K562 (cell line): ENCODE measurements at regions not wholly inside any gene's neighbourhood (a gene's known extent, or its start where the extent isn't known, plus 50 kb on each side); places are given as distances from the start of the nearest gene placed in this dataset.

Experiments used
- ATAC-seq: fragments of 200-7000 bp; cut with Tn5 transposase; 3 replicates; pipeline ENCODE4 v1.9.1; 2020; ENCODE audit warnings: moderate library complexity
- BruUV-seq: library from RNA; stranded (reverse); fragments of 400-500 nt; replicated peaks from 2 replicates; lab custom pipeline; 2021; lab: Mats Ljungman, UMichigan
- CTCF ChIA-PET: fragments of 300-600 bp; formaldehyde crosslinking; extraction: SDS; loops from one replicate; lab custom pipeline; 2021; ENCODE audit warnings: low intra/inter-chr PET ratio; lab: Yijun Ruan, JAX
- POLR2A ChIA-PET: fragments of 300-600, 350-650 bp; sonication (Branson Sonifier 250); formaldehyde crosslinking; extraction: SDS; loops from one replicate; lab custom pipeline; 2021; ENCODE audit warnings: antibody characterized with exemption, inconsistent platforms; lab: Yijun Ruan, JAX
- DNase-seq, 4 experiments: peaks; one replicate each; pipeline versions ENCODE4 v3.0.0 to v3.0.0-alpha.2; 2011 to 2018; ENCODE audit warnings: low spot score in 3 of 4, mixed read lengths in 3 of 4; ENCODE audit errors: extremely low read depth in 1 of 4
- FAIRE-seq: peaks from 2 replicates; lab custom pipeline; 2011; peaks lifted over from hg19 to GRCh38; lab: Jason Lieb, UNC
- H2AFZ ChIP-seq: 2 replicates; pipeline ENCODE4 v1.6.0; 2011; ENCODE audit warnings: low read depth, low read length, control low read depth, inconsistent platforms
- H3K27ac ChIP-seq: fragments of 200-600 bp; 3 replicates; pipeline ENCODE4 v1.8.0; 2011; ENCODE audit warnings: low read depth, mild to moderate bottlenecking, control low read depth, inconsistent platforms, low read length, moderate library complexity, mixed read lengths; ENCODE audit errors: extremely low read depth
- H3K27me3 ChIP-seq, 2 experiments: fragments of 300-600 bp in 1 of 2; 2 replicates in 1 of 2; 3 replicates in 1 of 2; pipeline versions ENCODE4 v1.6.0 to v1.8.0; 2011; ENCODE audit warnings: inconsistent platforms in 2 of 2, low read length in 2 of 2, mild to moderate bottlenecking in 1 of 2, mixed read lengths in 1 of 2, moderate library complexity in 1 of 2; ENCODE audit not compliant: control insufficient read depth in 2 of 2, insufficient read depth in 2 of 2
- H3K36me3 ChIP-seq: fragments of 300-600 bp; 3 replicates; pipeline ENCODE4 v1.8.0; 2011; ENCODE audit warnings: mild to moderate bottlenecking, low read length, inconsistent platforms; ENCODE audit not compliant: control insufficient read depth, insufficient read depth
- H3K4me1 ChIP-seq, 2 experiments: fragments of 200-600 bp in 1 of 2; replicated peaks in 1 of 2; 2 replicates in 1 of 2; 3 replicates in 1 of 2; pipeline versions ENCODE4 v1.5.1 to v1.8.0; 2011; ENCODE audit warnings: inconsistent platforms in 2 of 2, low read length in 2 of 2, mild to moderate bottlenecking in 1 of 2, mixed read lengths in 1 of 2, moderate library complexity in 1 of 2; ENCODE audit not compliant: control insufficient read depth in 2 of 2, insufficient read depth in 2 of 2
- H3K4me2 ChIP-seq: 2 replicates; pipeline ENCODE4 v1.6.1; 2011; ENCODE audit warnings: low read length, control low read depth, inconsistent platforms, mixed read lengths; ENCODE audit not compliant: insufficient read depth
- H3K4me3 ChIP-seq: fragments of 200-600 bp; sonication (generic), shearing (Covaris generic); 2 replicates; pipeline ENCODE4 v1.5.1; 2016; ENCODE audit warnings: control low read depth, inconsistent platforms
- H3K79me2 ChIP-seq: fragments of 200-600 bp; 3 replicates; pipeline ENCODE4 v1.8.0; 2011; ENCODE audit warnings: low read length, inconsistent platforms; ENCODE audit not compliant: control insufficient read depth, insufficient read depth
- H3K9ac ChIP-seq, 2 experiments: 2 replicates each; pipeline versions ENCODE4 v1.6.0 to v1.6.1; 2011; ENCODE audit warnings: low read depth in 2 of 2, low read length in 2 of 2, control low read depth in 1 of 2, inconsistent platforms in 1 of 2, mild to moderate bottlenecking in 1 of 2, mixed read lengths in 1 of 2; ENCODE audit not compliant: insufficient read depth in 1 of 2
- H3K9me1 ChIP-seq: one replicate; pipeline ENCODE4 v1.6.0; 2011; ENCODE audit warnings: inconsistent platforms, mild to moderate bottlenecking, low read length, moderate library complexity; ENCODE audit not compliant: control insufficient read depth, insufficient read depth
- H3K9me3 ChIP-seq: replicated peaks from 2 replicates; pipeline ENCODE4 v1.5.1; 2011; ENCODE audit warnings: low read depth, low read length, inconsistent platforms; ENCODE audit not compliant: control insufficient read depth, insufficient read depth
- H4K20me1 ChIP-seq: replicated peaks from 2 replicates; pipeline ENCODE4 v1.6.1; 2011; ENCODE audit warnings: low read length, inconsistent platforms, mixed read lengths; ENCODE audit not compliant: control insufficient read depth, insufficient read depth
- RB1 ChIP-seq: fragments of 450-650 bp; IDR thresholded peaks from 2 replicates; pipeline ENCODE4 v1.6.1; 2017; ENCODE audit warnings: low read depth, mild to moderate bottlenecking
- ZNF407 ChIP-seq: fragments of 450-650 bp; IDR thresholded peaks from 2 replicates; pipeline ENCODE4 v1.6.1; 2016; ENCODE audit warnings: low read depth
- WGBS: fragments of 100-300 bp; shearing (Covaris generic); methylation state at CpG from one replicate; pipeline ENCODE4 v1.1.6; 2016; ENCODE audit warnings: low coverage, mixed read lengths; ENCODE audit not compliant: insufficient coverage; ENCODE audit errors: missing lambda C conversion rate; 5-methylcytosine and 5-hydroxymethylcytosine counted together
- in situ Hi-C: fragments of 300-500 bp; cut with MboI; formaldehyde crosslinking; loops from 4 replicates; pipeline ENCODE4 v1.15.0; 2018; ENCODE audit warnings: inconsistent platforms, mixed read lengths
- intact Hi-C: fragments of 100-400 bp; cut with micrococcal nuclease; formaldehyde crosslinking; loops from 2 replicates; pipeline ENCODE4 v1.14.2; 2022

- Histone ChIP-seq H3K79me2 (no peaks in the 10 kb centered on the region), H3K27ac (no peak overlapping the region), H3K4me2 (no peak overlapping the region), H3K4me3 (no peak overlapping the region), H4K20me1 (no peaks in the 10 kb centered on the region), H3K9me3 (no peaks in the 10 kb centered on the region), H3K4me1 (no peaks in the 10 kb centered on the region), H3K9me1 (no peaks in the 10 kb centered on the region), H2AFZ (no peak overlapping the region), H3K9ac (no peak overlapping the region), H3K36me3 (no peaks in the 10 kb centered on the region), H3K27me3 (peaks cover 35 to 59% of the 10 kb centered on the region in 2 experiments)
- intact Hi-C loops, result no loop called here
- ATAC-seq (no peak), DNase-seq (no peak), FAIRE-seq (no peak)
- WGBS, result 4% methylated on average over 10 of the region's 10 CpGs
- no TSS peak for BruUV-seq
- ChIA-PET CTCF (no interaction called here), POLR2A (interaction anchor here (0.6 kb wide), 1 partner anchor 1619 kb away, joined by 3 read pairs; no protein-coding TSS in a partner anchor)
- in situ Hi-C loops, result no loop called here
- TF ChIP-seq RB1, result no peak
- TF ChIP-seq ZNF407, result no peak
These were observed 140.6 kb downstream of the VAPA start for GRCh38 chr18:10054366-10054765.
